NCI-H2029 (cell line): ENCODE measurements at regions not wholly inside any gene's neighbourhood (a gene's known extent, or its start where the extent isn't known, plus 50 kb on each side); places are given as distances from the start of the nearest gene placed in this dataset.

Experiments
- DNase-seq: peaks from one replicate; lab custom pipeline; 2025; lab: John Stamatoyannopoulos, UW

DNA sequence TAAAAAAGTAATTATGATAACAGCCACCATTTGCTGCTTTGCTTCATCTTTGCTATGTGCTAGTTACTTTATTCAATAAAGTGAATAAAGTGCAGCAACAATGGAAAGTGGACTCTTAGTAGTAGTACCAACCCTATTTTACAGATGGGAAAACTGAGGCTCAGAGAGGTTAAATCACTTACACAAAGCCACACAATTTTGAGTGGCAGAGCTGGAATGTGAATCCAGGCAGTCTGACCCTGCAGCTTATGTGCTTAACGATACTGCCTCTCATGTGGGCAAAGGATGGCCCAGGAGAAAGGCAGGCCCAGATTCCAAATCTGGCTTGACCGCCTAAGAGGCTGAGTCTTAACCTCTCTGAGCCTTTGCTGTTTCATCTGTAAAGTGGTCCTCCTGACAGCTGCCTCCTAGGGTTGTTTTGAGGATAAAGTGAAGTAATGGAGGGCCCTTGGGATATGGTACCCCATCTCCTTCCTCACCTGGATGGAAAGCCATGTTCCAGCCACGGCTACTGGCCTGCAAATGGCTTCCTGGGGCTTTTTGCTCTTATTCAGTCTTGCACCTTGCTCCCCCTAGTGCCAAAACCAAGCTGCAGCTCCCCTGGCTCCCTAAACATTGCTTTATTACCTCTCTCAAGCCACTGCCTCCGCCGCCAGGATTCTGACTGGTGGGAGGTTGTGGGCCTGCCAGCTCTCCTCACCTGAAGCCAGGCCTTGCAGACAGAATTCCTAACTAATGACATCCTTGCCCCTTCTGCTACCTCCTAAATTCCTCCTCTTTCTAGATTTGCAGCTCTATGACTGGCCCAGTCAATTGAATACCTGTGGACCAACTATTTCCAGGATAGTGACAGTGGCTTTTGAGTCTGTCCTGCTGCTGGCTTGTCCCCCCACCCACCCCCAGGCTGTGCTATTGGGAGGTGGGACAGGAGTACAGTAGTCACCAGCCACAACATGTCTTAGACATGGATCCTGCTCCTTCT is 283.3 kb upstream of the PWP1 start:
- peak; percentile 52 for DNase-seq

DNA sequence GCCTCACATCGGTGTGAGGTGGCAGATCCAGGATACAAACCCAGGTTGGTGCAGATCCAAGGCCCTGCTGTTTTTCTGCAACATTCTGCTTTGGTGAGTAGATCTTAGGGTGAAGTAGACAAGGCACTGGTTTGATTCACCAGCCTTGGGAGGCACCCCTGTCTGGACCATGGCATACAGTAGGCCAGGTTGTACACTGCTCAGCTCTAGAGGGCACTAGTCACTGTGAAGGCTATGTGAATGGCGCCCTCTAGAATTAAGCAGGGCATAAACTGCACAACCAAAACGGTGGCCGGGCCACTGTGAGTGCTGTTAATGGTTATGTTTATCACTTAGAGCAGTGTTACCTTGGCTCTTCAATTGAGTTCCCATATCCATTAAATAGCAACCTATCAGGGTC is 280.6 kb upstream of the PWP1 start:
- DNase-seq, result peak; percentile 30

DNA sequence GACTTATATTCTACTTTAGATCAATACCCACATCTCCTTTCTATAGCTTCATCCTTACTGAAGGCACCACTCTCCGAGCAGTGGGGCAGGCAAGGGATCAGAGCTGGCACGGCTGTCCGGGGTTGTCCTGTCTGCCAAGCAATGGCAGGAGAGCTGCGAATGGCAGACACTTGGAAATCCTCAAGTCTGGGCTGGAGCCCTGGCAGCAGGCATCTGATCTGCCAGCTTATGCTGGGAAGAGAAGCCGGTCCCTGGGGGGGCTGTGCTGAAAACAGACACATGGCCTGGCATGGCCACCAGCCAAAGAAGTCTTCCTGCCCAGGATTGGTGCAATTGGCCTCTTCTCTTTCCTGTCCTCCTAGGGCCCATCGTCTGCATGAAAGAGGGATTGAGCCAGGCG is 280.2 kb upstream of the PWP1 start:
- no peak for DNase-seq

DNA sequence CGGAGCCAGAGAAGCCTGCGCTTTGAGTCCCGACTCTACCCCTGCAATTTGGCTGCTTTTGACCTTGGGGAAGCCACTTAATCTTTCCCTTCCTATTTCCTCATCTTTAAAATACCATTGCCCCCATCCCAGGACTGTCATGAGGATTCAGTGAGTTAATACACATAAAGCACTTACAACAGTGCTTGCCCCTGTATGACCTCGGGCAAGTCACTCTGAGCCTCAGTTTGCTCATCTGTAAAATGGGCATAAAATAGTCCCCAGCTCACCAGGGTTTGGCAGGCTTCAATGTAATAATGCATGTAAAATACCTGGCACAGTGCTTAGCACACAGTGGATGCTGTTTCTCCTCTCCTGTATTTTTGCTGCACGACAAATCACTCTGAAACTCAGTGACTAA is 278.7 kb upstream of the PWP1 start:
- DNase-seq, result no peak

DNA sequence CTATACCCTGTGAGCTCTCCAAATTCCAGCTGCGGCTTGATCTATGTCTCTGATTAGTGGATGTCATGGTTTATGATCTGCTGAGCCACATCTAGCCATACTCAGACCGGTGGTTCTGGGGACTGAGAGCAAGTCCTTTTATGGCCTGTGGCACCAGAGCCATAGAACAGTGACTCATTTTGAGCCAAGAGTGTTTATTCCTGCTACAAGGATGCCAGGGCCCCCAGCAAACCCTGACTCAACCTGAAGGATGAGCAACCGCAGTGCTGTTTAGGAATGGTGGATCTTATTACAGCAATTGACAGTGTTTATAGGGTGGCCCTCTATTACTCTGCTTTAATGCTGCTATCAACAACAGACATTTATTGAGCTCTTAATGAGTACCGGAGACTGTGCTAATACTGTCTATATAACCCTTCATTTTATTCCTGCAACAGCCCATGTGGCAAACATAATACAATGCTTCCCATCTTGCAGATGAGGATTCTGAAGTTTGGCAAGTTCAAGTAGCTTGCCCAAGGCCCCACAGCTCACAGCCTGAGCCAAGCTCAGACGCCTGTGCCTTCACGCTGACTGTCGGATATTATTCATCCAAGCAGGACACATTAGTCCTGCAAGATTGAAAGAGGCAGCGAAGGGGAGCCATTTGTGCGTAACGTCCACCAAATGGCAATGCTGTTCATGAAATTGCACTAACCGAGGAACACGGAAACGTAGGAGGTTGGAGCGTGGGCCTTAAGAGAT is 273.6 kb upstream of the PWP1 start:
- peak; percentile 15 for DNase-seq

DNA sequence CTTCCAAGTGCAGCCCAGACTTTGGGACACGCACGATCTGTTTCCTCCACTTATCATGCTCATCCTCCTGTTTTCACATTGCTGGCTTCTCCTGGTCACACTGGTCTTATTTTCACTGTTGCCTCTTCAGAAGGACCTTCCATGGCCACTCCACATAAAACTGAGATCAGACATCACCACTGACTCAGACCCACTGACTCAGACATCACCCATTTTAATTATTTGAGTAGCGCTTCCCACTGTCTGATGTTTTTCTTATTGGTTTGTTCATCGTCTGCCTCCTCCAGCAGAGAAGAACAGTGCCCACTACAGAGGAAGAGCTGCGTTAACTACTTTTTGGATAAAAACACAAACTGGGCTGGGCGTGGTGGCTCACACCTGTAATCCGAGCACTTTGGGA is 270.5 kb upstream of the PWP1 start:
- no peak for DNase-seq

DNA sequence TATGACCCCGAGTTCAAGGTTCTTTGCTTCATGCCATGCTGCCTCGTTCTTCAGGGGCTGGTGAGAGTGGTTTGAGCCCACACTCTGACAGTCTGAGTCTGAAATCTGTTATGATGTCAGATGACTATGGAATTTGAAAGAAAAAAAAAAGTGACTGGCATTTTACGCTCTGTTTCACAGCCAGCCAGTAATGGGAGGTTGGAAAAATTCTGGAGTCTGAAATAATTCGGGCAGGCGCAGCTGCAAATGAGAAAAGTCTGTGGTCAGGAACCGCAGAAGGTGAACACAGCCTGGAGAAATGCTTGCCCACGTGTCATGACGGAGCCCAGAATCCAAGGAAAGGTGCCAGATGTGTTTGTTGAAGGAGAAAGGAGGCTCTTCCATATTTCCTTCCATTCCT is 269.8 kb upstream of the PWP1 start:
- no peak for DNase-seq

DNA sequence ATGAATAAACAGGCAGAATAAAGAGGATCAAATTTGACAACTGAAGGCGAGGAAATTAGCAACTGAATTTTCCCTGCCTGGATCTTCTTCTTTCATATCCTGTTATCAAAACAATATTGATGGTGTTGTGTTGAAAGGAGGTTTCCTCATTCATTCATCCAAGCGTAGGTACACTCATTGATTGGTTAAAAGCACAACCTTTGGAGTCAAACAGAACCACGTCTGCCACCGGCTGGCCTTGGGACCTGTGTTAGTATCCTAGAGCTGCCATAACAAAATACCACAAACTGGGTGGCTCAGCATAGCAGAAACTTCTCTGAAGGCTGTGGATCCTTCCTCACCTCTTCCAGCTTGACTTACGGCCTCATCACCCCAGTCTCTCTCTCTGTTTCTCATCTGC is 268.6 kb upstream of the PWP1 start:
- no peak for DNase-seq

DNA sequence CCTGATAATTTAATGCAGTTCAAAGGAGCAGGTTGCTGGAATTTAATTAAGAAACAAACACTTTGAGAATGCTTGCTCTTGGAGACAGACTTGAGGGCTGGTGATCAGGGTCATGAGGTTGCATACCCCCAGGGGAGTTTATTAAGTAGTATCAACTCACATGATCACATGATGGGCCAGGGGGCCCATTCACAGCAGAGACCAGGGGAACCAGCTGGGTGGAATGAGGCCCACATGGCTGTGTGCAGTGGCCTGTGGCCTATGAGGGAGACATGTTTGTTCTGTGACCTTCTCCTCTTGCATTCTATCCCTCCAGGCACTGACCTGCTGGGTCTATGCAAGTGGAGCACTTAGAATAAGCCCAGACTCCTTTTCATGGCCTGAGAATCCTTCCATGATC is 266.6 kb upstream of the PWP1 start:
- no peak for DNase-seq

DNA sequence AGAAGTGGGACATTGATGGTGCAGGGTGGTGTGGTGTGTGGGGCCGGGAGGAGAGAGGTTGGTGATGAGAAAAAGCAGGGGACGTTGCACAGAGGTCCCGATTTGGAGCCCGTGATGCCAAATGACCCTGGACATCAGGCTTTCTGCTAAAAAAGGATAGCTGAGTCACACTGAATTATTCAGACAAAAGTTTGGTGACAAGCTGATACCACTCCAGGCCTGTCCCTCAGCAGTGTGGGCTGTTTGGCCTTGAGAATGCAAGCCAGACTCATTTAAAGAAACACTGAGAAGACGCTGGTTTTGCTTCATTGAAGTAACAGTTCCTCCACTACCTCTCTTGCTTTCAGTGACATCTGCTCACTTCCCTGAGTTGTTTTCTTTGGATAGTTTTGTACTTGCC is 262.1 kb upstream of the PWP1 start:
- DNase-seq, result no peak

DNA sequence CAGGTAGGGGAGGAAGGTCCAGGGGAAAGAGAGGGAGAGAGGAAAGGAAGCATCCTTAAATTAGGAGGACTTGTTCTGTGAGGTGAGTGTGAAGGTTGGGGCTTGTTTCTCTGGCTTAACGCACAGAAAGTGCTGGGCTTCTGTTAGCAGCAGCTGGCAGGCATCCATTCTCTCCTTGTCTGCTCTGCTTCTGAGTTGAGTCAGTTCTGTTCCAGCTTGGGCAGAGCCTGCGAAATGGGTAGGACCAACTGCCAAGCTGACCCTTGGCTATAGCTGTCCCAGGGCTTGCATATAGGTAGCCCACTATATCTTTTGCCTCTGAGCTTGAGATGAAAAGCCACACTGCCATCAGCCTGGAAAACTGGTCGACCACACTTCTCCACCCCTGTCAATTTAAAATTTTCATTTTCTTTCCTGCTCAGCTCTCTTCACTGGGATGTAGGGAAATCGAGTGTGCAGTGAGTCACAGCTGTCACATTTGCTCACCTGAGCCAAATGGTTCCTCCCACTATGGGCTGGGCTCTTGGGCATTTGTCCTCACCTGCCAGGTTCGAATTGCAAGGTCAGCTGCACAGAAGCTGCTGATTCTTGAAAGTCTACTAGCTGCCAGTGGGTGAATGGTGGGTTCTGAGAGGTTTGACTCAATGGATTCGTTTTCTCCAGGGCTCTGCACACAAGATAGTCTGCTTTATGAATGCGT is 256.4 kb upstream of the PWP1 start:
- peak; percentile 75 for DNase-seq

DNA sequence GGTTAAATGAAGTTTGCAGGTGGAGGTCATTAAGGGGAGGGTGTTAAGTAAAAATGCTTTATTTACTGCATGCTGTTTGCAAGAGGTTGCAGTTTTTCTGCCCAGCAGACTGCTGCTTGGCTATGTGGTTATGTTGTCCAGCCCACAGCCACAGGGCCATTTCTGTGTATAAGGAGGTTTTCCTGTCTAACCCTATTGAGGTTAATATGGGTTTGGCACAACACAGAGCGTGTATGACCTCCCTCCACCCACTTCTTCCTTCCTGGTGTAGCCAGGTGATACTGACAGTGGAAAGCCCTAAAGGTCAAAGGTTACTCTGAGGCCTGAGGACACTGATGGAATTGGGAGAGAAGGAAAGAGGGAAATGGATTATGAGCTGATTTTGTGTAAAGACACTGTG is 253.7 kb upstream of the PWP1 start:
- no peak for DNase-seq

DNA sequence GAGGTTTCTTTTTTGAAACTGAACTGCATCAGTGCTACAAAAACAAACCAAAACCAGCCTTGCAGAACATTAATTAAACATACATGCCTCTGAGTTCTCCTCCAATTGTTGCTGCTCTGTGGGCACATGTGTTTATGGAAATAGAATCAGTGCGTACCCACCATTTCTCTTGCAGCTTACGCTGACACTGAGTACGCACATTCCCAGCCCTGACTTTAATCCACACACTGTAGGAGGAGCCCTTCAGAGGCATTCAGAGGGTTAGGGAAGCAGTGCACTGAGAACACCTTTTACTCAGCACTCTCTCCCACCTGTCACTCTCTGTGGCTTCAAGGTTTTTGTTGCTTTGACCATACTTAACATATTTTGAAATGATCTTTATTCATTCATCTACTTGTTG is 250.5 kb upstream of the PWP1 start:
- no peak for DNase-seq

DNA sequence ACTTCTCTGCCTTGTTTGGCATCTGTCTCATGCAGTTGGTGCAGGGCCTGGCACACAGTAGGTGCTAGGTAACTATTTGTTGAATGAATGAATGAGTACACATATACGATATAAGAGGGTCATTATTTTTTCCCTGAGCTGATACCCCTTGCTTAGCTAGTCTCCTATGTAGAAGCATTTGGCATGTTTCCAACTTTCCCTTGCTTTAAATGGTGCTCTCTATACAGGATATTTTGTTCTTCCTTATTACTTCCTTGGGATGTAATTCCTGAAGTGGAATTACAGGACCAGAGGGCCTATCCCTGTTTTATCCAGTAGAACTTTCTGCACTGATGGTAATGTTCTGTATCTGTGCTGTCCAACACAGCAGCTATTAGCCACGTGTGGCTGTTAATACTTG is 250.1 kb upstream of the PWP1 start:
- DNase-seq, result peak; percentile 43

DNA sequence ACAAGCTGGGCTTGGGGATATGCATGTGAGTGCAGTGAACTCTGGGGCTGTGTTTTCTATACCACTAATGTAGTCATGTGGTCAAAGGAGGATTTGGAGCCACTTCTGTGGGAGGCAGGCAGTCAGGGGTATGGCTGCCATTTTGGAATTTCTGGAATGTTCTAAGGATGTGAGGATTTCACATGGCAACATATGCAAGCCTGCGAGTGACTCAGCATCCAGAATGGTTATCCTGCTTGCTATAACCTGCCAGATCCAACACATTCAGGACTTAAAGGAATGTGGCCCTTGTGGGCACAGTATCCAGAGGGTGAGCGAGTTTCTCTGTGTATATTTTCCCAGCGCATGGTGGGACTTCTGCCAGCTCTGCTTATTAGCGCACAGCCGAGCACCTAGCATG is 249.2 kb upstream of the PWP1 start:
- no peak for DNase-seq

DNA sequence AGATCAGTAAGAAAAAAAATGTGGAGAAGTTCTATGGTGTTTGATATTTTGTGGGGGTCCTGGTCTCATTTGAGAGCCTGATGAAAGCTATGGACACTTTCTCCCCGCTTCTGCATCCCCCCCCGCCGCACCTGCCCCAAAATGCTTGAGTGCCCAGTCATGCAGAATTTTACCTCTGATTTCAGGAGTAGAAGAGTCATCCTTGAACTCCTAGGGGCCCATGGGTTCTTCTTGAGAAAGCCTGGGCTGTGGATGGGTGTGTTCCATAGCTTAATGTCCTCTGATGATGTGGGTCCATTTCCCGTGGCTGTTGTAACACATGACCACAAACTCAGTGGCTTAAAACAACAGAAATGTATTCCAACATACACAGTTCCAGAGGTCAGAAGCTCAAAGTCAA is 248.8 kb upstream of the PWP1 start:
- no peak for DNase-seq

DNA sequence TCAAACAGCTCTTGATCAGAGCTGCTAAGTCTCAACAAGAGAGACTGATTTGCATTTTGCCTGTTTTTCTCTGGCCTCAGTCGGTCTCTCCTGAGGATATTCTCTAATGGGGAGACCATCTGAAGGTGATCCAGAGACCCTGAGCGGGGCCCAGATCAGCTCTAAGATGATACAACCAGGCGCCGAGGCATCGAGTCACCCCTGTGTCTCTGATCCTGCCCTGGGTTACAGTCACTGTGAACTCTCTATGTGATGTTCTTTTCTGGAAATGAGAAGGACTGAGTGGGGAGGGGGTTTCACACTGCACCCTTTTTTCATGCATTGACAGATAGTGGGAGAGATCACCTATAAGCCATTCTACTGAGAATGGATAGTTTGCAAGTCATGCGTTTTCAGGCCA is 247.6 kb upstream of the PWP1 start:
- DNase-seq, result no peak

DNA sequence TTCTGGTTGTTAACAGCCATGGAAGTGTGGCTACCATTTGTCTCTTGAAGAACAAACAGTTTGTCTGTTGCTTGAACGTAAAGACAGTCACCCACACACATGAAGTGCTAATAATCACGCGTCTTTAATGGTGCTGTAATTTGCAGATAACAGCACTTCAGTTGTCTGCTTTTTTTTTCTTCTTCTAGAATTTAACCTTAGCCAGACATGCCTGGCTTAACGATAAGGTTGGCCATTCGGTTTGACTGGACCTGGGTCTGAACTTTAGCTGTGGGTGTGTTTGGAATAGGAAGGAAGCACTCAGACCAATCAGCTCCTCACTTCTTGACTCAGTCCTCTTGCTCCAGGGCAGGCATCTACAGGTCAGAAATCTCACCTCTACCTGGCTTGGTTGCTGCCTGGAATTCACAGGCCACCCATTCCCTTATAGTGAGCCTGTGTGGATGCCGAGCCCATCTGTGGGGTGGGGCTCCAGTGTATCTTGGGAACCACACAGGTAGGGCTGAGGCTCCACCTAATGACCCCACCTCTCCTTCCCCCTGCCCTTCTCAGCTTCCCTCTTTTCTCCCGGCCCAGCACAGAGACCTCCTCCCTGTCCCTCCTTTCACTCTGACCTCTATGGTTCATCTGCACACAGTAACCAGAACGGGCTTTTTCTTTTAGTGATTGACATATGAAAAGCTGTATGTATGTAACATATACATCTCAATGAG is 246.4 kb upstream of the PWP1 start:
- DNase-seq, result no peak

DNA sequence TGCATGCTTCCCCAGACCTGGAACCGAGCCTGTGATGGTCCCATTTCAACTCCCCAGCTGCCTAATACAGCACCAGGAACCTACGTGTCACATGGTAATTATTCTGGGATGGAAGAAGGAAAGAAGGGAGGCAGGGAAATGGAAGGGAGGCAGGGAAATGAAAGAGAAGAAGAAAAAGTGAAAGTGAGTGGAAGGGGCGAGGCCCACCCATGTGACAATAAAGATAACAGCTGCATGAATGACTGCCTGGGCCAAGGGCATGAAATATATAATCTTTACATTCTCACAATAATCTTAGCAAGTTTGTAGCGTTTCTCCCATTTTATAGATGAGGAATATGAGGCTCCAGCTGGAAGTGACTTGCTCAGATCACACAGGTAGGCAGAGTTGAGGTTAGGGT is 245.0 kb upstream of the PWP1 start:
- no peak for DNase-seq

DNA sequence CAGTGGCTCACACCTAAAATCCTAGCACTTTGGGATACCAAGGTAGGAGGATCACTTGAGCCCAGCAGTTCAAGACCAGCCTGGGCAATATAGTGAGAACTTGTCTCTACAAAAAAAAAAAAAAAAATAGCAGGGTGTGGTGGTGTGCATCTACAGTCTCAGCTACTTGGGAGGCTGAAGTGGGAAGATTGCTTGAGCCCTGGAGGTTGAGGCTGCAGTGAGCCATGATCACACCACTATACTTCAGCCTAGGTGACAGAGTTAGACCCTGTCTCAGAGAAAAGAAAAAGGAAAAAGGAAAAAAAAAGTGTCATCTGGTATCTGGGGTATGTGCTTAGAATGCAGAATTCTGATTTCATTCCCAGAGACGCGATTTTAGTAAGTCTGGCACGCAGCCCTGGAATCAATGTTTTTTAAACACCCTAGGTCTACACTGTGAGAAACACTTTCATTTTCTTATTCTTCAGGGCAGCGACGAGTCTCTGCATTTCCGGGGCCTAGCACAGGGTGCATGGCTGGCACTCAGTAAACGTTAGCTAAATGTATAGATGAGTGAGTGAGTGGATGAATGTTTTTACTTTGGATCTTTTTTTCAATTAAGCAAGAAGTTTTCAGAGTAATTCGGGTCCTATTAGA is 243.8 kb upstream of the PWP1 start:
- no peak for DNase-seq

DNA sequence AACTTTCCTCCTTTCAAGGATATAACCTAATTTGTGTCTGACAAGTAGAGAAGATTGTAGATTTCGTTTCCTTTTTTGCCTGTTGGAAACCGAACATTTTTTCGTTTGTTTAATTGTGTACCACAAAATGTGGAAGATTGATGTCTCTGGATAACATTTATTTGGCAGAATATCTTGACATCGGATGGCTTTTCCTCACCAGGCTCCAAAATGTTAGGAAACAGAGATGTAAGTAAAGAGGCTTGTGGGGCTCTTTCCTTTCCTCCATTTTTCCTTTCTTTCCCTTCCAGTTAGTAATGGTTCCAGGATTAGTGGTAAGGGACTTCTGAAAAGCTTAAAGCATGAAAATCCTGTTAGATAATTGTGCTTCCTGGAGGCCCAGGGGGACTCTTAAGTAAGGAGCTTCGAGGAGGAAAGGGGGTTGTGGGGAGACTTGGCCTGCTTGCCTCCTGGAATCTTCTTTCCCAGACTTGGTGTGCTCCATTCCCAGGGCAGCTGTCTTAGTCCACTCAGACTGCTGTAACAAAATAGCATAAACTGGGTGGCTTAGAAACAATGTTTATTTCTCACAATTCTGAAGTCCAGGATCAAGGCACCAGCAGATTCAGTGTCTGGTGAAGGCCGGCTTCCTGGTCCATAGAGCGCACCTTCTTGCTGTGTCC is 243.1 kb upstream of the PWP1 start:
- no peak for DNase-seq
